ENCODE measurements at regions not wholly inside any gene's neighbourhood (a gene's known extent, or its start where the extent isn't known, plus 50 kb on each side); places are given as distances from the start of the nearest gene placed in this dataset.
"Not testable (repeated sequence)": the region's sequence is repeated elsewhere in the genome, so short reads cannot be mapped to it uniquely, and the experiment has no call there.

GRCh38 chr4:3932734-3933133 is 166.5 kb downstream of the ADRA2C start:
- H3K4me1 ChIP-seq (ENCODE audit: control insufficient read depth in 2 of 2, insufficient read depth in 2 of 2, low read length in 2 of 2); H3K27me3 ChIP-seq (ENCODE audit: control insufficient read depth in 2 of 2, insufficient read depth in 1 of 2, low read length in 1 of 2); DNase-seq (ENCODE audit: low read depth in 6 of 9, low spot score in 9 of 9); H3K27ac ChIP-seq (ENCODE audit: low read depth in 1 of 2, low read length in 1 of 2); H3K4me3 ChIP-seq (ENCODE audit: low read length in 2 of 2); H3K9me3 ChIP-seq (ENCODE audit: control insufficient read depth in 2 of 2, insufficient read depth in 1 of 2, low read length in 1 of 2); H3K36me3 ChIP-seq (ENCODE audit: control insufficient read depth in 2 of 2, insufficient read depth in 2 of 2, low read length in 1 of 2): not testable (repeated sequence)
- 88% methylated on average over 7 of the region's 8 CpGs for WGBS

- H3K4me3 ChIP-seq (ENCODE audit: low read length in 2 of 2); H3K27me3 ChIP-seq (ENCODE audit: control insufficient read depth in 2 of 2, insufficient read depth in 1 of 2, low read length in 1 of 2); H3K4me1 ChIP-seq (ENCODE audit: control insufficient read depth in 2 of 2, insufficient read depth in 2 of 2, low read length in 2 of 2); H3K36me3 ChIP-seq (ENCODE audit: control insufficient read depth in 2 of 2, insufficient read depth in 2 of 2, low read length in 1 of 2); DNase-seq (ENCODE audit: low read depth in 6 of 9, low spot score in 9 of 9); H3K27ac ChIP-seq (ENCODE audit: low read depth in 1 of 2, low read length in 1 of 2); H3K9me3 ChIP-seq (ENCODE audit: control insufficient read depth in 2 of 2, insufficient read depth in 1 of 2, low read length in 1 of 2): not testable (repeated sequence)
- whole genome bisulfite sequencing = 98% methylated on average over 10 of the region's 10 CpGs
Measured at GRCh38 chr4:3935406-3935805, 169.2 kb downstream of the ADRA2C start.

- H3K4me3 ChIP-seq (ENCODE audit: low read length in 2 of 2) = no peak overlapping the region
- no peaks in the 10 kb centered on the region for H3K9me3 ChIP-seq (ENCODE audit: control insufficient read depth in 2 of 2, insufficient read depth in 1 of 2, low read length in 1 of 2)
- DNase-seq (ENCODE audit: low read depth in 6 of 9, low spot score in 9 of 9) = no peak
- peaks cover 0 to 2% of the 10 kb centered on the region in 2 donors for H3K4me1 ChIP-seq (ENCODE audit: control insufficient read depth in 2 of 2, insufficient read depth in 2 of 2, low read length in 2 of 2)
- no peak overlapping the region for H3K27ac ChIP-seq (ENCODE audit: low read depth in 1 of 2, low read length in 1 of 2)
- WGBS = 94% methylated on average over 13 of the region's 13 CpGs
- no peaks in the 10 kb centered on the region for H3K36me3 ChIP-seq (ENCODE audit: control insufficient read depth in 2 of 2, insufficient read depth in 2 of 2, low read length in 1 of 2)
- no peaks in the 10 kb centered on the region for H3K27me3 ChIP-seq (ENCODE audit: control insufficient read depth in 2 of 2, insufficient read depth in 1 of 2, low read length in 1 of 2)
Measured at GRCh38 chr4:3936184-3936583, 170.0 kb downstream of the ADRA2C start.

- H3K36me3 ChIP-seq (ENCODE audit: control insufficient read depth in 2 of 2, insufficient read depth in 2 of 2, low read length in 1 of 2); H3K27ac ChIP-seq (ENCODE audit: low read depth in 1 of 2, low read length in 1 of 2); H3K9me3 ChIP-seq (ENCODE audit: control insufficient read depth in 2 of 2, insufficient read depth in 1 of 2, low read length in 1 of 2); H3K4me1 ChIP-seq (ENCODE audit: control insufficient read depth in 2 of 2, insufficient read depth in 2 of 2, low read length in 2 of 2); H3K4me3 ChIP-seq (ENCODE audit: low read length in 2 of 2); H3K27me3 ChIP-seq (ENCODE audit: control insufficient read depth in 2 of 2, insufficient read depth in 1 of 2, low read length in 1 of 2); DNase-seq (ENCODE audit: low read depth in 6 of 9, low spot score in 9 of 9): not testable (repeated sequence)
- WGBS = 83% methylated on average over 18 of the region's 18 CpGs
Measured at GRCh38 chr4:3937849-3938562, 171.8 kb downstream of the ADRA2C start.

GRCh38 chr4:3938676-3939075 is 172.5 kb downstream of the ADRA2C start:
- 84% methylated on average over 8 of the region's 8 CpGs for WGBS
- H3K9me3 ChIP-seq (ENCODE audit: control insufficient read depth in 2 of 2, insufficient read depth in 1 of 2, low read length in 1 of 2); DNase-seq (ENCODE audit: low read depth in 6 of 9, low spot score in 9 of 9); H3K36me3 ChIP-seq (ENCODE audit: control insufficient read depth in 2 of 2, insufficient read depth in 2 of 2, low read length in 1 of 2); H3K4me3 ChIP-seq (ENCODE audit: low read length in 2 of 2); H3K27ac ChIP-seq (ENCODE audit: low read depth in 1 of 2, low read length in 1 of 2); H3K4me1 ChIP-seq (ENCODE audit: control insufficient read depth in 2 of 2, insufficient read depth in 2 of 2, low read length in 2 of 2); H3K27me3 ChIP-seq (ENCODE audit: control insufficient read depth in 2 of 2, insufficient read depth in 1 of 2, low read length in 1 of 2): not testable (repeated sequence)

- H3K27ac ChIP-seq (ENCODE audit: low read depth in 1 of 2, low read length in 1 of 2); DNase-seq (ENCODE audit: low read depth in 6 of 9, low spot score in 9 of 9); H3K4me3 ChIP-seq (ENCODE audit: low read length in 2 of 2); H3K9me3 ChIP-seq (ENCODE audit: control insufficient read depth in 2 of 2, insufficient read depth in 1 of 2, low read length in 1 of 2); H3K36me3 ChIP-seq (ENCODE audit: control insufficient read depth in 2 of 2, insufficient read depth in 2 of 2, low read length in 1 of 2); H3K27me3 ChIP-seq (ENCODE audit: control insufficient read depth in 2 of 2, insufficient read depth in 1 of 2, low read length in 1 of 2); H3K4me1 ChIP-seq (ENCODE audit: control insufficient read depth in 2 of 2, insufficient read depth in 2 of 2, low read length in 2 of 2): not testable (repeated sequence)
- 78% methylated on average over 10 of the region's 10 CpGs for WGBS
Measured at GRCh38 chr4:3939954-3940591, 173.9 kb downstream of the ADRA2C start.

- H3K4me3 ChIP-seq (ENCODE audit: low read length in 2 of 2); H3K27me3 ChIP-seq (ENCODE audit: control insufficient read depth in 2 of 2, insufficient read depth in 1 of 2, low read length in 1 of 2): not testable (repeated sequence)
- 61% methylated on average over 17 of the region's 17 CpGs for WGBS
Measured at GRCh38 chr4:3941735-3942522, 175.7 kb downstream of the ADRA2C start.

GRCh38 chr4:3942569-3942971 is 176.4 kb downstream of the ADRA2C start:
- H3K4me3 ChIP-seq (ENCODE audit: low read length in 2 of 2); H3K27me3 ChIP-seq (ENCODE audit: control insufficient read depth in 2 of 2, insufficient read depth in 1 of 2, low read length in 1 of 2); H3K4me1 ChIP-seq (ENCODE audit: control insufficient read depth in 2 of 2, insufficient read depth in 2 of 2, low read length in 2 of 2); H3K27ac ChIP-seq (ENCODE audit: low read depth in 1 of 2, low read length in 1 of 2); H3K36me3 ChIP-seq (ENCODE audit: control insufficient read depth in 2 of 2, insufficient read depth in 2 of 2, low read length in 1 of 2); H3K9me3 ChIP-seq (ENCODE audit: control insufficient read depth in 2 of 2, insufficient read depth in 1 of 2, low read length in 1 of 2): not testable (repeated sequence)
- DNase-seq (ENCODE audit: low read depth in 6 of 9, low spot score in 9 of 9) = peak in 2 of 9 donors; percentile 16 to 30
- 14% methylated on average over 12 of the region's 12 CpGs for WGBS

More at GRCh38 chr4:3941735-3942522, 175.7 kb downstream of the ADRA2C start:
- H3K4me1 ChIP-seq (ENCODE audit: control insufficient read depth in 2 of 2, insufficient read depth in 2 of 2, low read length in 2 of 2); DNase-seq (ENCODE audit: low read depth in 6 of 9, low spot score in 9 of 9); H3K27ac ChIP-seq (ENCODE audit: low read depth in 1 of 2, low read length in 1 of 2); H3K36me3 ChIP-seq (ENCODE audit: control insufficient read depth in 2 of 2, insufficient read depth in 2 of 2, low read length in 1 of 2); H3K9me3 ChIP-seq (ENCODE audit: control insufficient read depth in 2 of 2, insufficient read depth in 1 of 2, low read length in 1 of 2): not testable (repeated sequence)

- H3K27ac ChIP-seq (ENCODE audit: low read depth in 1 of 2, low read length in 1 of 2); H3K9me3 ChIP-seq (ENCODE audit: control insufficient read depth in 2 of 2, insufficient read depth in 1 of 2, low read length in 1 of 2); H3K4me3 ChIP-seq (ENCODE audit: low read length in 2 of 2); H3K27me3 ChIP-seq (ENCODE audit: control insufficient read depth in 2 of 2, insufficient read depth in 1 of 2, low read length in 1 of 2); DNase-seq (ENCODE audit: low read depth in 6 of 9, low spot score in 9 of 9); H3K36me3 ChIP-seq (ENCODE audit: control insufficient read depth in 2 of 2, insufficient read depth in 2 of 2, low read length in 1 of 2); H3K4me1 ChIP-seq (ENCODE audit: control insufficient read depth in 2 of 2, insufficient read depth in 2 of 2, low read length in 2 of 2): not testable (repeated sequence)
- 79% methylated on average over 6 of the region's 8 CpGs for WGBS
Measured at GRCh38 chr4:3943051-3943450, 176.9 kb downstream of the ADRA2C start.
